Activated CD8-positive, alpha-beta T cell treated with anti-CD3 and anti-CD28 coated beads for 36 hours (primary cell): ENCODE measurements at regions not wholly inside any gene's neighbourhood (a gene's known extent, or its start where the extent isn't known, plus 50 kb on each side); places are given as distances from the start of the nearest gene placed in this dataset.

Source experiments
- ATAC-seq: fragments of 200-7000 bp; cut with Tn5 transposase; one replicate; pipeline ENCODE4 v1.10.0; 2021; ENCODE audit warnings: mild to moderate bottlenecking, moderate library complexity
- CTCF ChIA-PET: fragments of 350-600 bp; sonication (Branson Sonifier 250); formaldehyde crosslinking; loops from one replicate; lab custom pipeline; 2021; ENCODE audit warnings: antibody characterized with exemption; lab: Charles Lee
- POLR2A ChIA-PET: fragments of 350-600 bp; sonication (Branson Sonifier 250); formaldehyde crosslinking; loops from one replicate; lab custom pipeline; 2021; ENCODE audit warnings: antibody characterized with exemption; lab: Charles Lee
- DNase-seq: peaks from one replicate; pipeline ENCODE4 v3.0.0-alpha.2; 2020
- H3K27ac Mint-ChIP-seq: one replicate; pipeline ENCODE4 v1.8.0; 2021; ENCODE audit warnings: mild to moderate bottlenecking, mixed read lengths
- H3K27me3 Mint-ChIP-seq: one replicate; pipeline ENCODE4 v1.8.0; 2021; ENCODE audit warnings: mixed read lengths
- H3K36me3 Mint-ChIP-seq: one replicate; pipeline ENCODE4 v1.8.0; 2021; ENCODE audit warnings: low read depth, mixed read lengths
- H3K4me1 Mint-ChIP-seq: one replicate; pipeline ENCODE4 v1.8.0; 2021; ENCODE audit warnings: low read depth, mixed read lengths
- H3K4me3 Mint-ChIP-seq: one replicate; pipeline ENCODE4 v1.8.0; 2021; ENCODE audit warnings: mild to moderate bottlenecking, moderate library complexity, mixed read lengths
- H3K9me3 Mint-ChIP-seq: one replicate; pipeline ENCODE4 v1.8.0; 2021; ENCODE audit warnings: mixed read lengths
- CTCF ChIP-seq: fragments of 200-600 bp; IDR thresholded peaks from one replicate; pipeline ENCODE4 v1.8.0; 2022; ENCODE audit warnings: antibody characterized with exemption, mild to moderate bottlenecking
- intact Hi-C: fragments of 100-400 bp; cut with micrococcal nuclease; formaldehyde crosslinking; loops from one replicate; pipeline ENCODE4 v1.10.0; 2022

DNA sequence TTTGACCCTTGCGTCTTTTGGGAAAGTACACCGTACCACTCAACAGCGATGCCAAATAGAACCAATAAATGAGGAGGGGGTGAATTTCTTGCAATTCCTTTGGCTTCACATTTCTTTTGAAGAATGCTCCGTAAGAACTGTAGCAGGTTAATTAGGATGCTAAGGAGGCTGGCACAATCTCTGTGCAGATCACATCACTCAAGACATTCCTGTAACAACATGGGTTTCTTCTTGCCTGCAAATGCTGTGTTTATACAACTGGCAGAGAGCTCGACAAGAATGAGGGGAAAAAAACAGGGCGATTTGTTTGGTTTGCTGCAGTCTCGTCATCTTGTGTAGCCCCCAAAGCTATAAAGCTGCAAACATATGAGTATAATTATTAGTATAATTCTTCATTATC lies 424.8 kb upstream of the DCC start:
- Mint-ChIP-seq H3K4me1 (no peaks in the 10 kb centered on the region), H3K4me3 (no peak overlapping the region), H3K9me3 (peaks cover 1% of the 10 kb centered on the region), H3K36me3 (no peaks in the 10 kb centered on the region), H3K27ac (no peak overlapping the region), H3K27me3 (no peaks in the 10 kb centered on the region)
- intact Hi-C loops: no loop called here
- ATAC-seq (no peak), DNase-seq (no peak)
- TF ChIP-seq CTCF: no peak
- ChIA-PET CTCF (no interaction called here), POLR2A (no interaction called here)

DNA sequence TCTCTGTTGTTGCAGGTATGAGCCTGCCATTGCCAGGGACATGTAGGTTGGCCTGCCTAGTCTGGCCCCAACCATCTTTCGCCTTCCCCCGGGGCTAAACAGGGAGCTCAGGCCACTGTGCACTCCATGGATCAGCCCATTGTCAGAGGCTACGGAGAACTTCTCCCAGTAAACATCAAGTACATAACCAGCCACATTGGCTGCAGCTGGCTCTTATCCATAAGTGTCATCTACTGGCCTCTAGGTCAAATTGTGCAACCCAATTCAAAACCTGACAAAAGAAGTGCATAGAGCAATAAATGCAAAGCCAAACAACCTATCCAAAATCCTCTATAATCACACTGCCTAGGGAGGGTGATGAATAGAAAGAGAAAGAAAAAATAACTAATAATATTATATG lies 418.1 kb upstream of the DCC start:
- no peaks in the 10 kb centered on the region for H3K4me1 Mint-ChIP-seq
- no peak overlapping the region for H3K27ac Mint-ChIP-seq
- no peaks in the 10 kb centered on the region for H3K27me3 Mint-ChIP-seq
- H3K9me3 Mint-ChIP-seq: peaks cover 2% of the 10 kb centered on the region
- CTCF ChIA-PET: no interaction called here
- POLR2A ChIA-PET: no interaction called here
- no peak for TF ChIP-seq CTCF
- no peak for ATAC-seq
- H3K36me3 Mint-ChIP-seq: no peaks in the 10 kb centered on the region
- intact Hi-C loops: no loop called here
- H3K4me3 Mint-ChIP-seq: no peak overlapping the region
- DNase-seq: no peak

GRCh38 chr18:51933903-51934302 lies 406.1 kb upstream of the DCC start:
- ATAC-seq: no peak
- POLR2A ChIA-PET: no interaction called here

DNA sequence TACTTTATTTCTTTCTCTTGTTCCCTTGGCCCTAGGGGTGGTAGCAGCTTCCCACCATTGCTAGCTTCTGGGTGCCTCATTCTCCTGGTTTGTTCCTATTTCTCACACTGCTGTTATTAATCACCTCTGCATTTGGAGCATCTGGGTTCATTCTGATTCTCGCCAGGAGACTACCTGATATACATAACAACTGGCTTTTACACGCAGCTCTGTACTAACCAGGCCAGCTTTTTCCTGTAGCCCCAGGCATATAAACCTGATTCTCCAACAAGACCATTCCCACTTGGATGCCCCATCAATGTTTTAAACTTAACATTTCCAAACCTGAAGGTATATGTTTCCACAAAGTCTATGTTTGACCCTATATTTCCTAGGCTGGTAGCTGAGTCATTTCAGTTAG lies 403.9 kb upstream of the DCC start:
- no peak overlapping the region for H3K4me3 Mint-ChIP-seq
- ChIA-PET CTCF (interaction anchor here (1.4 kb wide), 1 partner anchor 26 kb away, joined by 3 read pairs; no protein-coding TSS in a partner anchor), POLR2A (no interaction called here)
- H3K27ac Mint-ChIP-seq: no peak overlapping the region
- ATAC-seq (no peak), DNase-seq (no peak)
- no peak for TF ChIP-seq CTCF
- intact Hi-C loops: no loop called here
- no peaks in the 10 kb centered on the region for H3K36me3 Mint-ChIP-seq
- H3K9me3 Mint-ChIP-seq: no peaks in the 10 kb centered on the region
- H3K4me1 Mint-ChIP-seq: no peaks in the 10 kb centered on the region
- no peaks in the 10 kb centered on the region for H3K27me3 Mint-ChIP-seq

More at GRCh38 chr18:51933903-51934302, 406.1 kb upstream of the DCC start:
- no peak overlapping the region for H3K27ac Mint-ChIP-seq
- H3K9me3 Mint-ChIP-seq: peaks cover 3% of the 10 kb centered on the region
- H3K4me3 Mint-ChIP-seq: no peak overlapping the region
- TF ChIP-seq CTCF: no peak
- no peaks in the 10 kb centered on the region for H3K4me1 Mint-ChIP-seq
- CTCF ChIA-PET: no interaction called here
- intact Hi-C loops: no loop called here
- H3K36me3 Mint-ChIP-seq: no peaks in the 10 kb centered on the region
- H3K27me3 Mint-ChIP-seq: no peaks in the 10 kb centered on the region
- no peak for DNase-seq

- Mint-ChIP-seq H3K4me3 (no peak overlapping the region), H3K36me3 (no peaks in the 10 kb centered on the region), H3K4me1 (no peaks in the 10 kb centered on the region), H3K27me3 (no peaks in the 10 kb centered on the region), H3K27ac (no peak overlapping the region), H3K9me3 (no peaks in the 10 kb centered on the region)
- intact Hi-C loops: no loop called here
- no peak for ATAC-seq
- ChIA-PET CTCF (no interaction called here), POLR2A (no interaction called here)
- DNase-seq: no peak
- no peak for TF ChIP-seq CTCF
Observed at GRCh38 chr18:51941999-51942398, 398.0 kb upstream of the DCC start.
